B cell (primary cell): ENCODE measurements at regions not wholly inside any gene's neighbourhood (a gene's known extent, or its start where the extent isn't known, plus 50 kb on each side); places are given as distances from the start of the nearest gene placed in this dataset.
A peak's percentile ranks its signal among the peaks of the same experiment; 100 is the strongest.
"Not testable (repeated sequence)": the region's sequence is repeated elsewhere in the genome, so short reads cannot be mapped to it uniquely, and the experiment has no call there.

ENCODE experiments used
- ATAC-seq: fragments of 200-7000 bp; cut with Tn5 transposase; one replicate; pipeline ENCODE4 v1.10.0; 2021; ENCODE audit warnings: low read depth, mild to moderate bottlenecking, moderate number of reproducible peaks, moderate library complexity
- CTCF ChIA-PET: fragments of 350-600 bp; sonication (Branson Sonifier 250); formaldehyde crosslinking; loops from one replicate; lab custom pipeline; 2021; ENCODE audit warnings: antibody characterized with exemption, inconsistent platforms; lab: Charles Lee
- POLR2A ChIA-PET: fragments of 350-600 bp; sonication (Branson Sonifier 250); formaldehyde crosslinking; loops from one replicate; lab custom pipeline; 2021; ENCODE audit warnings: antibody characterized with exemption; lab: Charles Lee
- DNase-seq: peaks from one replicate; pipeline ENCODE4 v3.0.0; 2013
- H2AFZ ChIP-seq: 2 replicates; pipeline ENCODE4 v1.6.1; 2012; ENCODE audit warnings: mild to moderate bottlenecking, low read depth, low read length; ENCODE audit not compliant: insufficient read depth, poor library complexity, severe bottlenecking
- H3K27ac ChIP-seq, 2 donors: 1 replicate in 1 of 2; 2 replicates in 1 of 2; pipeline ENCODE4 v1.5.1; 2012 to 2013; ENCODE audit warnings: low read length in 2 of 2, mild to moderate bottlenecking in 2 of 2, moderate library complexity in 1 of 2
- H3K27me3 ChIP-seq, 4 experiments: fragments of 200-600 bp in 1 of 4; sonication (generic) in 1 of 4; replicated peaks in 1 of 4; 1 replicate in 2 of 4; 2 replicates in 2 of 4; pipeline versions ENCODE4 v1.6.1 to v1.7.0; 2013 to 2016; ENCODE audit warnings: low read length in 3 of 4, mild to moderate bottlenecking in 2 of 4, mixed read lengths in 1 of 4, moderate library complexity in 1 of 4; ENCODE audit not compliant: insufficient read depth in 4 of 4, control insufficient read depth in 3 of 4; ENCODE audit errors: control extremely low read depth in 1 of 4
- H3K36me3 ChIP-seq, 2 experiments: replicated peaks in 1 of 2; 1 replicate in 1 of 2; 2 replicates in 1 of 2; pipeline versions ENCODE4 v1.6.1 to v1.7.1; 2013; ENCODE audit warnings: low read length in 1 of 2; ENCODE audit not compliant: insufficient read depth in 2 of 2, control insufficient read depth in 1 of 2; ENCODE audit errors: control extremely low read depth in 1 of 2, extremely low read depth in 1 of 2
- H3K4me1 ChIP-seq, 2 donors: fragments of 200-600 bp in 1 of 2; sonication (generic) in 1 of 2; 1 replicate in 1 of 2; 2 replicates in 1 of 2; pipeline versions ENCODE4 v1.5.1 to v1.6.1; 2013 to 2017; ENCODE audit warnings: low read length in 2 of 2; ENCODE audit not compliant: control insufficient read depth in 2 of 2, insufficient read depth in 2 of 2
- H3K4me2 ChIP-seq: replicated peaks from 2 replicates; pipeline ENCODE3; 2012; ENCODE audit warnings: mild to moderate bottlenecking, low read depth, low read length; ENCODE audit not compliant: poor library complexity, severe bottlenecking
- H3K4me3 ChIP-seq, 5 experiments: fragments of 200-600 bp in 1 of 5; sonication (generic) in 1 of 5; 1 replicate in 3 of 5; 2 replicates in 2 of 5; pipeline versions ENCODE4 v1.5.1 to v1.7.0; 2011 to 2016; ENCODE audit warnings: low read length in 4 of 5, mild to moderate bottlenecking in 4 of 5, low read depth in 2 of 5, control low read depth in 1 of 5, moderate library complexity in 1 of 5; ENCODE audit not compliant: insufficient read depth in 1 of 5; ENCODE audit errors: control extremely low read depth in 1 of 5, extremely low read depth in 1 of 5
- H3K79me2 ChIP-seq: fragments of 200-600 bp; sonication (generic); one replicate; pipeline ENCODE4 v1.6.0; 2016; ENCODE audit warnings: low read length; ENCODE audit not compliant: control insufficient read depth, insufficient read depth
- H3K9ac ChIP-seq: fragments of 200-600 bp; sonication (generic); 2 replicates; pipeline ENCODE4 v1.6.1; 2017; ENCODE audit warnings: mild to moderate bottlenecking, low read length, moderate library complexity
- H3K9me3 ChIP-seq, 3 donors: one replicate each; pipeline versions ENCODE4 v1.6.1 to v1.7.1; 2013; ENCODE audit warnings: low read length in 2 of 3; ENCODE audit not compliant: control insufficient read depth in 2 of 3, insufficient read depth in 1 of 3; ENCODE audit errors: control extremely low read depth in 1 of 3
- H4K20me1 ChIP-seq: 2 replicates; pipeline ENCODE4 v1.6.0; 2012; ENCODE audit warnings: mild to moderate bottlenecking, low read length; ENCODE audit not compliant: insufficient read depth, control insufficient read depth, poor library complexity, severe bottlenecking
- H3K27ac Mint-ChIP-seq: one replicate; pipeline ENCODE4 v1.8.0; 2021; ENCODE audit warnings: mixed read lengths
- H3K27me3 Mint-ChIP-seq: one replicate; pipeline ENCODE4 v1.8.0; 2021; ENCODE audit warnings: mixed read lengths
- H3K4me1 Mint-ChIP-seq: one replicate; pipeline ENCODE4 v1.8.0; 2021; ENCODE audit warnings: mixed read lengths
- H3K4me3 Mint-ChIP-seq: one replicate; pipeline ENCODE4 v1.8.0; 2021; ENCODE audit warnings: mixed read lengths
- H3K9me3 Mint-ChIP-seq: one replicate; pipeline ENCODE4 v1.8.0; 2022; ENCODE audit warnings: mixed read lengths; ENCODE audit not compliant: insufficient read depth
- CTCF ChIP-seq: fragments of 200-600 bp; IDR thresholded peaks from one replicate; pipeline ENCODE4 v1.8.0; 2022; ENCODE audit warnings: antibody characterized with exemption, mild to moderate bottlenecking
- EZH2 ChIP-seq: IDR thresholded peaks from 2 replicates; pipeline ENCODE4 v1.6.1; 2012; ENCODE audit warnings: borderline replicate concordance, low read depth, mild to moderate bottlenecking, moderate library complexity, low read length; ENCODE audit not compliant: insufficient read depth, poor library complexity, severe bottlenecking
- WGBS: methylation state at CpG from one replicate; pipeline ENCODE4 v1.1.5; 2013; ENCODE audit warnings: missing lambda C conversion rate; ENCODE audit not compliant: insufficient coverage; 5-methylcytosine and 5-hydroxymethylcytosine counted together
- intact Hi-C: fragments of 100-400 bp; cut with micrococcal nuclease; formaldehyde crosslinking; loops from one replicate; pipeline ENCODE4 v1.10.0; 2022

GRCh38 chr11:22930816-22931594, 70.7 kb upstream of the CCDC179 start:
- ATAC-seq (no peak), DNase-seq (peak; percentile 5)
- no peaks in the 10 kb centered on the region for H3K79me2 ChIP-seq
- H3K9me3 Mint-ChIP-seq: no peaks in the 10 kb centered on the region
- ChIA-PET POLR2A (no interaction called here), CTCF (no interaction called here)
- H3K4me1 Mint-ChIP-seq: peaks cover 7% of the 10 kb centered on the region
- H3K9me3 ChIP-seq: no peaks in the 10 kb centered on the region
- no peak overlapping the region for H2AFZ ChIP-seq
- H3K27ac Mint-ChIP-seq: no peak overlapping the region
- TF ChIP-seq EZH2 (no peak), CTCF (no peak)
- no peaks in the 10 kb centered on the region for H3K27me3 Mint-ChIP-seq
- H3K4me1 ChIP-seq: no peaks in the 10 kb centered on the region
- 82% methylated on average over 2 of the region's 5 CpGs for WGBS
- H3K27me3 ChIP-seq: no peaks in the 10 kb centered on the region
- no peaks in the 10 kb centered on the region for H4K20me1 ChIP-seq
- H3K4me2 ChIP-seq: no peak overlapping the region
- H3K9ac ChIP-seq: no peak overlapping the region
- no peak overlapping the region for H3K27ac ChIP-seq
- H3K4me3 ChIP-seq: no peak overlapping the region
- no peaks in the 10 kb centered on the region for H3K36me3 ChIP-seq
- intact Hi-C loops: no loop called here
- H3K4me3 Mint-ChIP-seq: no peak overlapping the region

GRCh38 chr11:22938691-22939090, 78.4 kb upstream of the CCDC179 start:
- no peaks in the 10 kb centered on the region for H3K9me3 Mint-ChIP-seq
- Histone ChIP-seq H3K4me2 (no peak overlapping the region), H3K79me2 (no peaks in the 10 kb centered on the region), H3K27ac (no peak overlapping the region), H3K9me3 (peaks cover 0 to 7% (median 0%) of the 10 kb centered on the region in 3 donors), H2AFZ (no peak overlapping the region), H3K36me3 (no peaks in the 10 kb centered on the region), H3K27me3 (no peaks in the 10 kb centered on the region), H3K4me3 (no peak overlapping the region), H4K20me1 (no peaks in the 10 kb centered on the region), H3K9ac (no peak overlapping the region), H3K4me1 (no peaks in the 10 kb centered on the region)
- intact Hi-C loops: no loop called here
- no peaks in the 10 kb centered on the region for H3K4me1 Mint-ChIP-seq
- H3K27me3 Mint-ChIP-seq: no peaks in the 10 kb centered on the region
- CTCF ChIA-PET: no interaction called here
- no CpG with 5 or more reads among the region's 1 CpG for WGBS
- no peak overlapping the region for H3K27ac Mint-ChIP-seq
- DNase-seq (no peak), ATAC-seq (no peak)
- POLR2A ChIA-PET: no interaction called here
- H3K4me3 Mint-ChIP-seq: no peak overlapping the region
- TF ChIP-seq EZH2: no peak
- no peak for TF ChIP-seq CTCF

GRCh38 chr11:22941544-22941943, 81.3 kb upstream of the CCDC179 start:
- 100% methylated on average over 1 of the region's 3 CpGs for WGBS

More at GRCh38 chr11:22941544-22941943, 81.3 kb upstream of the CCDC179 start:
- H3K9me3 Mint-ChIP-seq, intact Hi-C loops, H3K4me1 ChIP-seq, H3K4me1 Mint-ChIP-seq, H3K9ac ChIP-seq, H2AFZ ChIP-seq, H4K20me1 ChIP-seq, ATAC-seq, H3K27ac Mint-ChIP-seq, H3K4me2 ChIP-seq, H3K4me3 Mint-ChIP-seq, H3K79me2 ChIP-seq, DNase-seq, CTCF ChIA-PET, H3K27me3 ChIP-seq, H3K27me3 Mint-ChIP-seq, H3K27ac ChIP-seq, H3K4me3 ChIP-seq, POLR2A ChIA-PET, H3K9me3 ChIP-seq, H3K36me3 ChIP-seq: not testable (repeated sequence)
